ENCODE measurements at regions not wholly inside any gene's neighbourhood (a gene's known extent, or its start where the extent isn't known, plus 50 kb on each side); places are given as distances from the start of the nearest gene placed in this dataset.
"Not testable (repeated sequence)": the region's sequence is repeated elsewhere in the genome, so short reads cannot be mapped to it uniquely, and the experiment has no call there.

- Histone ChIP-seq H3K27ac (ENCODE audit: insufficient read depth, low read length, poor library complexity, severe bottlenecking) (no peak overlapping the region), H3K36me3 (ENCODE audit: control insufficient read depth, insufficient read depth, low read length) (no peaks in the 10 kb centered on the region), H3K27me3 (replicated peaks; ENCODE audit: control insufficient read depth, insufficient read depth, low read length, poor library complexity, severe bottlenecking) (no peaks in the 10 kb centered on the region), H3K4me1 (ENCODE audit: control insufficient read depth, insufficient read depth, low read length, poor library complexity, severe bottlenecking) (no peaks in the 10 kb centered on the region), H3K9me3 (ENCODE audit: control insufficient read depth, low read length) (no peaks in the 10 kb centered on the region), H3K4me3 (ENCODE audit: insufficient read depth, low read depth, low read length, poor library complexity, severe bottlenecking) (no peak overlapping the region)
- DNase-seq: no peak
Measured at GRCh38 chr14:85856430-85856829, 326.5 kb downstream of the FLRT2 start.

- Histone ChIP-seq H3K27me3 (replicated peaks; ENCODE audit: control insufficient read depth, insufficient read depth, low read length, poor library complexity, severe bottlenecking) (no peaks in the 10 kb centered on the region), H3K36me3 (ENCODE audit: control insufficient read depth, insufficient read depth, low read length) (no peaks in the 10 kb centered on the region), H3K9me3 (ENCODE audit: control insufficient read depth, low read length) (no peaks in the 10 kb centered on the region), H3K27ac (ENCODE audit: insufficient read depth, low read length, poor library complexity, severe bottlenecking) (no peak overlapping the region), H3K4me1 (ENCODE audit: control insufficient read depth, insufficient read depth, low read length, poor library complexity, severe bottlenecking) (no peaks in the 10 kb centered on the region), H3K4me3 (ENCODE audit: insufficient read depth, low read depth, low read length, poor library complexity, severe bottlenecking) (no peak overlapping the region)
- no peak for DNase-seq
Measured at GRCh38 chr14:85853996-85854526, 324.1 kb downstream of the FLRT2 start.

- no peaks in the 10 kb centered on the region for H3K27me3 ChIP-seq (replicated peaks; ENCODE audit: control insufficient read depth, insufficient read depth, low read length, poor library complexity, severe bottlenecking)
- H3K4me3 ChIP-seq (ENCODE audit: insufficient read depth, low read depth, low read length, poor library complexity, severe bottlenecking): no peak overlapping the region
- H3K4me1 ChIP-seq (ENCODE audit: control insufficient read depth, insufficient read depth, low read length, poor library complexity, severe bottlenecking): no peaks in the 10 kb centered on the region
- DNase-seq: no peak
- H3K9me3 ChIP-seq (ENCODE audit: control insufficient read depth, low read length): no peaks in the 10 kb centered on the region
- H3K36me3 ChIP-seq (ENCODE audit: control insufficient read depth, insufficient read depth, low read length): no peaks in the 10 kb centered on the region
- no peak overlapping the region for H3K27ac ChIP-seq (ENCODE audit: insufficient read depth, low read length, poor library complexity, severe bottlenecking)
Measured at GRCh38 chr14:85852906-85853305, 323.0 kb downstream of the FLRT2 start.

GRCh38 chr14:85852123-85852522 lies 322.2 kb downstream of the FLRT2 start:
- H3K27ac ChIP-seq (ENCODE audit: insufficient read depth, low read length, poor library complexity, severe bottlenecking); DNase-seq; H3K36me3 ChIP-seq (ENCODE audit: control insufficient read depth, insufficient read depth, low read length); H3K4me3 ChIP-seq (ENCODE audit: insufficient read depth, low read depth, low read length, poor library complexity, severe bottlenecking); H3K4me1 ChIP-seq (ENCODE audit: control insufficient read depth, insufficient read depth, low read length, poor library complexity, severe bottlenecking); H3K27me3 ChIP-seq (replicated peaks; ENCODE audit: control insufficient read depth, insufficient read depth, low read length, poor library complexity, severe bottlenecking); H3K9me3 ChIP-seq (ENCODE audit: control insufficient read depth, low read length): not testable (repeated sequence)

- H3K4me3 ChIP-seq (ENCODE audit: insufficient read depth, low read depth, low read length, poor library complexity, severe bottlenecking); H3K27me3 ChIP-seq (replicated peaks; ENCODE audit: control insufficient read depth, insufficient read depth, low read length, poor library complexity, severe bottlenecking); DNase-seq; H3K4me1 ChIP-seq (ENCODE audit: control insufficient read depth, insufficient read depth, low read length, poor library complexity, severe bottlenecking); H3K36me3 ChIP-seq (ENCODE audit: control insufficient read depth, insufficient read depth, low read length); H3K27ac ChIP-seq (ENCODE audit: insufficient read depth, low read length, poor library complexity, severe bottlenecking); H3K9me3 ChIP-seq (ENCODE audit: control insufficient read depth, low read length): not testable (repeated sequence)
Measured at GRCh38 chr14:85830549-85830948, 300.6 kb downstream of the FLRT2 start.

- H3K36me3 ChIP-seq (ENCODE audit: control insufficient read depth, insufficient read depth, low read length); H3K27ac ChIP-seq (ENCODE audit: insufficient read depth, low read length, poor library complexity, severe bottlenecking); H3K4me3 ChIP-seq (ENCODE audit: insufficient read depth, low read depth, low read length, poor library complexity, severe bottlenecking); H3K4me1 ChIP-seq (ENCODE audit: control insufficient read depth, insufficient read depth, low read length, poor library complexity, severe bottlenecking); H3K27me3 ChIP-seq (replicated peaks; ENCODE audit: control insufficient read depth, insufficient read depth, low read length, poor library complexity, severe bottlenecking); DNase-seq; H3K9me3 ChIP-seq (ENCODE audit: control insufficient read depth, low read length): not testable (repeated sequence)
Measured at GRCh38 chr14:85829601-85830000, 299.7 kb downstream of the FLRT2 start.

- Histone ChIP-seq H3K27ac (ENCODE audit: insufficient read depth, low read length, poor library complexity, severe bottlenecking) (no peak overlapping the region), H3K4me3 (ENCODE audit: insufficient read depth, low read depth, low read length, poor library complexity, severe bottlenecking) (no peak overlapping the region), H3K4me1 (ENCODE audit: control insufficient read depth, insufficient read depth, low read length, poor library complexity, severe bottlenecking) (no peaks in the 10 kb centered on the region), H3K9me3 (ENCODE audit: control insufficient read depth, low read length) (no peaks in the 10 kb centered on the region), H3K27me3 (replicated peaks; ENCODE audit: control insufficient read depth, insufficient read depth, low read length, poor library complexity, severe bottlenecking) (no peaks in the 10 kb centered on the region), H3K36me3 (ENCODE audit: control insufficient read depth, insufficient read depth, low read length) (no peaks in the 10 kb centered on the region)
- no peak for DNase-seq
Measured at GRCh38 chr14:85824526-85824925, 294.6 kb downstream of the FLRT2 start.

- no peaks in the 10 kb centered on the region for H3K36me3 ChIP-seq (ENCODE audit: control insufficient read depth, insufficient read depth, low read length)
- no peak for DNase-seq
- H3K4me3 ChIP-seq (ENCODE audit: insufficient read depth, low read depth, low read length, poor library complexity, severe bottlenecking): no peak overlapping the region
- H3K9me3 ChIP-seq (ENCODE audit: control insufficient read depth, low read length): no peaks in the 10 kb centered on the region
- no peaks in the 10 kb centered on the region for H3K4me1 ChIP-seq (ENCODE audit: control insufficient read depth, insufficient read depth, low read length, poor library complexity, severe bottlenecking)
- H3K27me3 ChIP-seq (replicated peaks; ENCODE audit: control insufficient read depth, insufficient read depth, low read length, poor library complexity, severe bottlenecking): no peaks in the 10 kb centered on the region
- H3K27ac ChIP-seq (ENCODE audit: insufficient read depth, low read length, poor library complexity, severe bottlenecking): no peak overlapping the region
Measured at GRCh38 chr14:85822236-85822635, 292.3 kb downstream of the FLRT2 start.

GRCh38 chr14:85817430-85817829 lies 287.5 kb downstream of the FLRT2 start:
- Histone ChIP-seq H3K4me3 (ENCODE audit: insufficient read depth, low read depth, low read length, poor library complexity, severe bottlenecking) (no peak overlapping the region), H3K27me3 (replicated peaks; ENCODE audit: control insufficient read depth, insufficient read depth, low read length, poor library complexity, severe bottlenecking) (no peaks in the 10 kb centered on the region), H3K9me3 (ENCODE audit: control insufficient read depth, low read length) (no peaks in the 10 kb centered on the region), H3K4me1 (ENCODE audit: control insufficient read depth, insufficient read depth, low read length, poor library complexity, severe bottlenecking) (no peaks in the 10 kb centered on the region), H3K27ac (ENCODE audit: insufficient read depth, low read length, poor library complexity, severe bottlenecking) (no peak overlapping the region), H3K36me3 (ENCODE audit: control insufficient read depth, insufficient read depth, low read length) (no peaks in the 10 kb centered on the region)
- no peak for DNase-seq

- no peak overlapping the region for H3K4me3 ChIP-seq (ENCODE audit: insufficient read depth, low read depth, low read length, poor library complexity, severe bottlenecking)
Measured at GRCh38 chr14:85813040-85813439, 283.1 kb downstream of the FLRT2 start.

GRCh38 chr14:85811340-85811739 lies 281.4 kb downstream of the FLRT2 start:
- Histone ChIP-seq H3K9me3 (ENCODE audit: control insufficient read depth, low read length) (no peaks in the 10 kb centered on the region), H3K36me3 (ENCODE audit: control insufficient read depth, insufficient read depth, low read length) (no peaks in the 10 kb centered on the region), H3K27ac (ENCODE audit: insufficient read depth, low read length, poor library complexity, severe bottlenecking) (no peak overlapping the region), H3K4me1 (ENCODE audit: control insufficient read depth, insufficient read depth, low read length, poor library complexity, severe bottlenecking) (no peaks in the 10 kb centered on the region), H3K4me3 (ENCODE audit: insufficient read depth, low read depth, low read length, poor library complexity, severe bottlenecking) (no peak overlapping the region), H3K27me3 (replicated peaks; ENCODE audit: control insufficient read depth, insufficient read depth, low read length, poor library complexity, severe bottlenecking) (no peaks in the 10 kb centered on the region)
- DNase-seq: no peak

More at GRCh38 chr14:85813040-85813439, 283.1 kb downstream of the FLRT2 start:
- H3K36me3 ChIP-seq (ENCODE audit: control insufficient read depth, insufficient read depth, low read length): no peaks in the 10 kb centered on the region
- no peaks in the 10 kb centered on the region for H3K4me1 ChIP-seq (ENCODE audit: control insufficient read depth, insufficient read depth, low read length, poor library complexity, severe bottlenecking)
- H3K27ac ChIP-seq (ENCODE audit: insufficient read depth, low read length, poor library complexity, severe bottlenecking): no peak overlapping the region
- no peak for DNase-seq
- H3K27me3 ChIP-seq (replicated peaks; ENCODE audit: control insufficient read depth, insufficient read depth, low read length, poor library complexity, severe bottlenecking): no peaks in the 10 kb centered on the region
- no peaks in the 10 kb centered on the region for H3K9me3 ChIP-seq (ENCODE audit: control insufficient read depth, low read length)
